ENCODE measurements at regions not wholly inside any gene's neighbourhood (a gene's known extent, or its start where the extent isn't known, plus 50 kb on each side); places are given as distances from the start of the nearest gene placed in this dataset.

DNA sequence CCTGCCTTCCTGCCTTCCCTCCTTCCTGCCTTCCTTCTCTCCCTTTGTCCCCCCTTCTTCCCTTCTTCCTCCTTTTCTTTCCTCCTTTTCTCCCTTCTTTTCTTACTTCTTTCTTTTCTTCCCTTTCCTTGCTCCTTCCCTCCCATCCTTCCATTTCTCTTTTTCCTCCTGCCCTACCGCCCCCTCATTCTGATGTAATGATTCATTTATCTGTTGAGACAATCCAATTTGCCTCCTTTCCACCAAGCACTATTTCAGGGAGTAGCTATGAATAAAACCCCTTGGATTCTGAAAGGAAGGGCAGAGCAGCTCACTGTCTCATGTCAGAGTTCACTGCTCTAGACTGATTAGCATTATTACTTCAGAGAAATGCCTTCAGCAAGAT is 462.6 kb downstream of the PDCD6IP start:
- H3K4me3 ChIP-seq: no peak overlapping the region

DNA sequence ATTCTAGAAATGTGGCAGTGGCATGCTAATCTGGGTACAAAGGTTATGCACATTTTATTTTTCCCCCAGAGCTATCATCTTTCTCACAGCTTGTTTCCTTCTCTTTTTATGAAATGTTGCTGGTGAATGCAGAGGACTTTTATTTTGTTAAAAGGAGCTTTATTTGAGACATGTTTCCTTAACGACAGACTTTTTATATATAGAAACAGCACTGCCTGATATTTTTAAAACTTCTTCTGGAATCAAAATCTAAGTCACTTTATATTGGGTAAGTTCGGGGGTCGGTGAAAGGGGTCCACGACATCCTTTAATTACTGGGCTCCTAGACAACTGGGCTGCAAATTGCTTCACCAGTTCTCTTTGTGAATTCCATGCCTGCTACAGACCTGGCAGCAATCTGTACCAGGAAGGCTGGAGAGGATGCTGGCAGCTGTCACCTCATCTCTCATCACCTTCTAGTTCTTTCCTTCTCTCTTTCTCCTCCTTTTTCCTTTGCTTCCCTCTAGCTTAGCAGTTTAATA is 464.7 kb downstream of the PDCD6IP start:
- Histone ChIP-seq H3K36me3 (no peaks in the 10 kb centered on the region), H3K4me1 (peaks cover 0 to 5% (median 0%) of the 10 kb centered on the region in 4 donors), H3K27ac (no peak overlapping the region), H3K4me3 (no peak overlapping the region), H3K9me3 (no peaks in the 10 kb centered on the region), H3K27me3 (no peaks in the 10 kb centered on the region)
- DNase-seq (ENCODE audit: low spot score in 2 of 2): no peak
- TF ChIP-seq, protein P1, sequence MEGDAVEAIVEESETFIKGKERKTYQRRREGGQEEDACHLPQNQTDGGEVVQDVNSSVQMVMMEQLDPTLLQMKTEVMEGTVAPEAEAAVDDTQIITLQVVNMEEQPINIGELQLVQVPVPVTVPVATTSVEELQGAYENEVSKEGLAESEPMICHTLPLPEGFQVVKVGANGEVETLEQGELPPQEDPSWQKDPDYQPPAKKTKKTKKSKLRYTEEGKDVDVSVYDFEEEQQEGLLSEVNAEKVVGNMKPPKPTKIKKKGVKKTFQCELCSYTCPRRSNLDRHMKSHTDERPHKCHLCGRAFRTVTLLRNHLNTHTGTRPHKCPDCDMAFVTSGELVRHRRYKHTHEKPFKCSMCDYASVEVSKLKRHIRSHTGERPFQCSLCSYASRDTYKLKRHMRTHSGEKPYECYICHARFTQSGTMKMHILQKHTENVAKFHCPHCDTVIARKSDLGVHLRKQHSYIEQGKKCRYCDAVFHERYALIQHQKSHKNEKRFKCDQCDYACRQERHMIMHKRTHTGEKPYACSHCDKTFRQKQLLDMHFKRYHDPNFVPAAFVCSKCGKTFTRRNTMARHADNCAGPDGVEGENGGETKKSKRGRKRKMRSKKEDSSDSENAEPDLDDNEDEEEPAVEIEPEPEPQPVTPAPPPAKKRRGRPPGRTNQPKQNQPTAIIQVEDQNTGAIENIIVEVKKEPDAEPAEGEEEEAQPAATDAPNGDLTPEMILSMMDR (IDR thresholded peaks at IDR 0.05): no peak
- no peak for TF ChIP-seq POLR2A (IDR thresholded peaks at IDR 0.05)
- no peak for TF ChIP-seq EP300 (IDR thresholded peaks at IDR 0.05)
- WGBS, 2 donors: 7 to 8% methylated on average over 4 of the region's 4 CpGs

More for the DNA sequence above, 462.6 kb downstream of the PDCD6IP start:
- 50 to 52% methylated on average over 1 of the region's 1 CpG for WGBS, 2 donors
- H3K27ac ChIP-seq: no peak overlapping the region
- DNase-seq (ENCODE audit: low spot score in 2 of 2): no peak
- TF ChIP-seq POLR2A (IDR thresholded peaks at IDR 0.05): no peak
- TF ChIP-seq, protein P1 (IDR thresholded peaks at IDR 0.05): no peak
- TF ChIP-seq EP300 (IDR thresholded peaks at IDR 0.05): no peak
- H3K36me3 ChIP-seq: no peaks in the 10 kb centered on the region
- no peaks in the 10 kb centered on the region for H3K9me3 ChIP-seq
- H3K27me3 ChIP-seq: no peaks in the 10 kb centered on the region
- peaks cover 0 to 5% (median 0%) of the 10 kb centered on the region in 4 donors for H3K4me1 ChIP-seq

DNA sequence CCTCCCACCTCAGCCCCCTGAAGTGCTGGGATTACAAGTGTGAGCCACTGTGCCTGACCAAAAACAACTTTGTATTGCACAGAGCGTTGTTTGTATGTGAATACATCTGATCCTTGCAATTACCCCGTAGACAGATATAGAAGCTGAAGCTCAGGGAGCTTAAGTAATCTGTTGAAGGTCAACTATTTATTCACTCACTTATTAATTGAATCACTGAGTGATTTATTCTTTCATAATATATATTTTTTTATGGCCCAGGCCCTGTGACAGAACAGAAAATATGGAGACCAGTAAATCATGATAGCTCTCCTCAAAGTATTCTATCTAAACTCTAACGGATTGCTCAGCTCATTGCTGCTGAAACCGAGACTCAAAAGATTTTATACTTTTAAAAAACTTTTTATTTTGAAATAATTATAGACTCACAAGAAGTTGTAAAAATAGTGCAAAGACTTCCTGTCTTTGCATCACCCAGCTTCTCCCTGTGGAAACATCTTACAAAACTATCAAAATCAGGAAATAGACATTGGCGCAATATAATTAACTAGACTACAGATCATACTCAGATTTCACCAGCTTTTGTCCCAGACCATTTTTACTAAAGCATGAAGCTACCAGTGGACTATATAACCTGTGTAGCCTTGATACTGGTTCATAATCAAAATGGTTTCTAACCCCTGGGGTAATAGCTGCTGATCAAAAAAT is 466.1 kb downstream of the PDCD6IP start:
- peaks cover 0 to 5% (median 0%) of the 10 kb centered on the region in 4 donors for H3K4me1 ChIP-seq
- H3K36me3 ChIP-seq: no peaks in the 10 kb centered on the region
- TF ChIP-seq POLR2A (IDR thresholded peaks at IDR 0.05): no peak
- TF ChIP-seq EP300 (IDR thresholded peaks at IDR 0.05): no peak
- TF ChIP-seq, protein P1 (IDR thresholded peaks at IDR 0.05): no peak
- DNase-seq (ENCODE audit: low spot score in 2 of 2): no peak
- H3K4me3 ChIP-seq: no peak overlapping the region
- H3K9me3 ChIP-seq: no peaks in the 10 kb centered on the region
- 46 to 52% methylated on average over 5 of the region's 5 CpGs for WGBS, 2 donors
- no peaks in the 10 kb centered on the region for H3K27me3 ChIP-seq
- no peak overlapping the region for H3K27ac ChIP-seq

DNA sequence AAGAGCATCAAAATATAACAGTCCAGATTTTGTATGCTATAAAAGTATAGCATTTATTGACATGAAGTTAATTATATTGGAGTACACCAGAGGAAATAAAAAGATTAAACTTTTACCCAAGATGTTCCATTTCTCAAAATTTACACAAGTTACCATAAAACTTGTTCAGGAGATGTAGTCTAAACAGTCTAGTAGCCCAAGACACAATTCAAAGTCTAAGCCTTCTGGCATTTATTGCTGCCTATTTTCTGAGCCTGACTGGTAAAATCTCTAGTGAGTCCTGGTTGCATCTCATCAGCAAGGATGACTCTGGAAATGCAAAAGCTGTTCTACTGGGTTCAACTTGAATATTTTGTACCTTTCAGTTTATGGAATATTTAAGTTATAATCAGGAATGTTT is 468.7 kb downstream of the PDCD6IP start:
- H3K27ac ChIP-seq: no peak overlapping the region
- DNase-seq (ENCODE audit: low spot score in 2 of 2): no peak
- H3K36me3 ChIP-seq: no peaks in the 10 kb centered on the region
- TF ChIP-seq, protein P1 (IDR thresholded peaks at IDR 0.05): no peak
- TF ChIP-seq EP300 (IDR thresholded peaks at IDR 0.05) (no peak), POLR2A (IDR thresholded peaks at IDR 0.05) (no peak)
- no peak overlapping the region for H3K4me3 ChIP-seq
- H3K4me1 ChIP-seq: no peaks in the 10 kb centered on the region
- H3K9me3 ChIP-seq: peaks cover 0 to 5% (median 0%) of the 10 kb centered on the region in 4 donors
- H3K27me3 ChIP-seq: no peaks in the 10 kb centered on the region

DNA sequence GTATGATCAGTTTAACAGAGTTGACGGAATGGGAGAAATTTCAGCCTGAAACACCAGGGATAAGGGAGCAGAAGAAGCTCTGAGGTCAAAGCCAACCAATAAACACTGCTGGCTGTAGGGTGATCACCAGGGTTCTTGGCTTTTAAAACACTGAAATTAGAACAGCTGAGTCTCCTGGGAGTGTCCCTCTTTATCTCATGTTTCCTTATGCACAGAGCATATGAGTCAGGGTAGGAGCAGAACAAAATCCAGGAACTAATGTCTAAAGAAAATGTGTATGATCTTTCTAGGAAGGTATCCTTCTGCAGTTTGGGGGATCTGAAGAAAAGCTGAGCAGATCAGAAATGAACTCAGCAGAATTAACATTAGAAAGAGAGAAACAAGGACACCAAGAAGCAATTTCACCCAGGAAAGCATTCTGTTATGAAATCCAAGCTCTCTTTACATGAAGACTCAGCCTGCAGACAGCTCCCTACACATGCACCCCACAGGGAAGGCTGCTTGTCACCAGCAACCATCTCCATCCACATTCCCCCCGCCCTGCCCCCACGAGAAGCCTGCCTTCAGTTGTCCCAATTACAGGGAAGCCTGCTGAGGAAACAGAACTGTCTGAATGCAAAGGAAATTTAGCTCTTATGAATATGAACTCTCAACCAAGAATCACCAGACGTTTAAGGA is 469.7 kb downstream of the PDCD6IP start:
- DNase-seq (ENCODE audit: low spot score in 2 of 2): no peak
- peaks cover 0 to 6% (median 0%) of the 10 kb centered on the region in 4 donors for H3K9me3 ChIP-seq
- no peak overlapping the region for H3K27ac ChIP-seq
- WGBS, 2 donors: 66 to 78% methylated on average over 4 of the region's 4 CpGs
- H3K36me3 ChIP-seq: no peaks in the 10 kb centered on the region
- H3K4me3 ChIP-seq: no peak overlapping the region
- TF ChIP-seq POLR2A (IDR thresholded peaks at IDR 0.05) (no peak), EP300 (IDR thresholded peaks at IDR 0.05) (no peak)
- TF ChIP-seq, protein P1 (IDR thresholded peaks at IDR 0.05): no peak
- H3K27me3 ChIP-seq: no peaks in the 10 kb centered on the region
- H3K4me1 ChIP-seq: no peaks in the 10 kb centered on the region

Data from tibial nerve (tissue), 4 donors.